H9 (cell line): ENCODE measurements at regions not wholly inside any gene's neighbourhood (a gene's known extent, or its start where the extent isn't known, plus 50 kb on each side); places are given as distances from the start of the nearest gene placed in this dataset.

Experiments
- DNase-seq: peaks from one replicate; pipeline ENCODE4 v3.0.0-alpha.2; 2017
- H2AFZ ChIP-seq: one replicate; pipeline ENCODE4 v1.6.1; 2013; ENCODE audit warnings: mild to moderate bottlenecking, low read length, control low read depth, moderate library complexity
- H2AK5ac ChIP-seq: 2 replicates; pipeline ENCODE4 v1.6.1; 2013; ENCODE audit warnings: low read length, control low read depth, mixed read lengths; ENCODE audit not compliant: insufficient read length
- H2BK120ac ChIP-seq: one replicate; pipeline ENCODE4 v1.6.1; 2013; ENCODE audit warnings: low read depth, mild to moderate bottlenecking, low read length, control low read depth, inconsistent platforms; ENCODE audit not compliant: poor library complexity, severe bottlenecking
- H2BK12ac ChIP-seq: 2 replicates; pipeline ENCODE4 v1.6.1; 2013; ENCODE audit warnings: low read length, control low read depth, mixed read lengths, low read depth; ENCODE audit not compliant: insufficient read length
- H2BK15ac ChIP-seq: 2 replicates; pipeline ENCODE4 v1.6.1; 2013; ENCODE audit warnings: low read depth, low read length, control low read depth
- H2BK20ac ChIP-seq: one replicate; pipeline ENCODE4 v1.6.1; 2013; ENCODE audit warnings: low read depth, mild to moderate bottlenecking, low read length, control low read depth, inconsistent platforms; ENCODE audit not compliant: poor library complexity, severe bottlenecking
- H2BK5ac ChIP-seq: 2 replicates; pipeline ENCODE4 v1.6.1; 2013; ENCODE audit warnings: low read length, control low read depth, mixed read lengths; ENCODE audit not compliant: insufficient read length
- H3K14ac ChIP-seq: 2 replicates; pipeline ENCODE4 v1.6.1; 2013; ENCODE audit warnings: low read length, control low read depth; ENCODE audit not compliant: insufficient read depth
- H3K18ac ChIP-seq: 2 replicates; pipeline ENCODE4 v1.6.1; 2013; ENCODE audit warnings: low read depth, mild to moderate bottlenecking, mixed read lengths, low read length, control low read depth; ENCODE audit not compliant: insufficient read length
- H3K23ac ChIP-seq: 2 replicates; pipeline ENCODE4 v1.6.1; 2013; ENCODE audit warnings: low read length, control low read depth, mixed read lengths, low read depth; ENCODE audit not compliant: insufficient read length
- H3K23me2 ChIP-seq: 2 replicates; pipeline ENCODE4 v1.6.1; 2013; ENCODE audit warnings: low read depth, mild to moderate bottlenecking, mixed read lengths, low read length, control low read depth; ENCODE audit not compliant: insufficient read length, poor library complexity, severe bottlenecking
- H3K27ac ChIP-seq: 2 replicates; pipeline ENCODE4 v1.5.1; 2013; ENCODE audit warnings: low read length, control low read depth, mixed read lengths, low read depth; ENCODE audit not compliant: insufficient read length
- H3K27me3 ChIP-seq: 2 replicates; pipeline ENCODE4 v1.6.1; 2013; ENCODE audit warnings: low read length, control low read depth, inconsistent platforms; ENCODE audit not compliant: insufficient read depth
- H3K4ac ChIP-seq: 2 replicates; pipeline ENCODE4 v1.6.1; 2013; ENCODE audit warnings: low read depth, mild to moderate bottlenecking, control low read depth, inconsistent platforms, low read length, moderate library complexity
- H3K4me1 ChIP-seq: 2 replicates; pipeline ENCODE4 v1.6.1; 2013; ENCODE audit warnings: low read length, control low read depth, inconsistent platforms; ENCODE audit not compliant: insufficient read depth
- H3K4me2 ChIP-seq: 2 replicates; pipeline ENCODE4 v1.6.1; 2013; ENCODE audit warnings: low read length, control low read depth, mixed read lengths; ENCODE audit not compliant: insufficient read length, insufficient read depth
- H3K56ac ChIP-seq: 2 replicates; pipeline ENCODE4 v1.6.1; 2013; ENCODE audit warnings: low read depth, mild to moderate bottlenecking, mixed read lengths, low read length, control low read depth; ENCODE audit not compliant: insufficient read length
- H3K79me1 ChIP-seq: 2 replicates; pipeline ENCODE4 v1.6.1; 2013; ENCODE audit warnings: low read depth, mild to moderate bottlenecking, moderate library complexity, low read length, control low read depth, inconsistent platforms; ENCODE audit not compliant: insufficient read depth, poor library complexity, severe bottlenecking
- H3K79me2 ChIP-seq: 2 replicates; pipeline ENCODE4 v1.6.1; 2013; ENCODE audit warnings: low read length, control low read depth, inconsistent platforms; ENCODE audit not compliant: insufficient read depth
- H3K9ac ChIP-seq: 2 replicates; pipeline ENCODE4 v1.6.1; 2013; ENCODE audit warnings: low read length, control low read depth, mixed read lengths; ENCODE audit not compliant: insufficient read length; ENCODE audit errors: extremely low read depth
- H3K9me3 ChIP-seq: one replicate; pipeline ENCODE4 v1.6.1; 2013; ENCODE audit warnings: low read depth, low read length, inconsistent platforms; ENCODE audit not compliant: control insufficient read depth
- H3T11ph ChIP-seq: one replicate; pipeline ENCODE4 v1.6.1; 2013; ENCODE audit warnings: mild to moderate bottlenecking, low read length, control low read depth, inconsistent platforms
- H4K20me1 ChIP-seq: one replicate; pipeline ENCODE4 v1.6.1; 2013; ENCODE audit not compliant: control insufficient read depth, insufficient read length, insufficient read depth
- H4K5ac ChIP-seq: 2 replicates; pipeline ENCODE4 v1.6.1; 2013; ENCODE audit warnings: low read depth, mild to moderate bottlenecking, mixed read lengths, low read length, control low read depth; ENCODE audit not compliant: insufficient read length
- H4K8ac ChIP-seq: replicated peaks from 2 replicates; pipeline ENCODE4 v1.6.1; 2013; ENCODE audit warnings: low read length, control low read depth, mixed read lengths, low read depth; ENCODE audit not compliant: insufficient read length
- H4K91ac ChIP-seq: 2 replicates; pipeline ENCODE4 v1.6.1; 2013; ENCODE audit warnings: low read depth, mild to moderate bottlenecking, moderate library complexity, mixed read lengths, low read length, control low read depth; ENCODE audit not compliant: insufficient read length
- H3K27ac Mint-ChIP-seq, 3 experiments: 2 replicates in 2 of 3; 3 replicates in 1 of 3; pipeline ENCODE4 v1.8.0; 2020 to 2021; ENCODE audit warnings: mixed read lengths in 3 of 3, mild to moderate bottlenecking in 1 of 3, moderate library complexity in 1 of 3
- H3K27me3 Mint-ChIP-seq: 2 replicates; pipeline ENCODE4 v1.8.0; 2021; ENCODE audit warnings: low read depth, mild to moderate bottlenecking, moderate library complexity, mixed read lengths
- H3K36me3 Mint-ChIP-seq, 3 experiments: 2 replicates in 2 of 3; 3 replicates in 1 of 3; pipeline ENCODE4 v1.8.0; 2020 to 2021; ENCODE audit warnings: low read depth in 3 of 3, mixed read lengths in 3 of 3; ENCODE audit not compliant: insufficient read depth in 1 of 3
- H3K4me1 Mint-ChIP-seq, 2 experiments: 2 replicates each; pipeline ENCODE4 v1.8.0; 2020; ENCODE audit warnings: mixed read lengths in 2 of 2
- H3K4me3 Mint-ChIP-seq, 2 experiments: 2 replicates in 1 of 2; 3 replicates in 1 of 2; pipeline ENCODE4 v1.8.0; 2020 to 2021; ENCODE audit warnings: mild to moderate bottlenecking in 2 of 2, mixed read lengths in 2 of 2, moderate library complexity in 1 of 2
- H3K9me3 Mint-ChIP-seq, 2 experiments: 2 replicates in 1 of 2; 3 replicates in 1 of 2; pipeline ENCODE4 v1.8.0; 2020; ENCODE audit warnings: mild to moderate bottlenecking in 2 of 2, mixed read lengths in 2 of 2, moderate library complexity in 1 of 2
- WGBS: extraction: QIAGEN DNeasy Blood & Tissue Kit; methylation state at CpG from one replicate; pipeline ENCODE4 v1.1.7; 2013; ENCODE audit warnings: missing lambda C conversion rate, low lambda C conversion rate, mixed read lengths; ENCODE audit not compliant: insufficient read length; ENCODE audit errors: extremely low coverage; 5-methylcytosine and 5-hydroxymethylcytosine counted together
- TF ChIP-seq, protein P1 (sequence below): fragments of 200-600 bp; sonication (generic); conservative IDR thresholded peaks from 3 replicates; pipeline ENCODE4 v1.8.0; 2021; ENCODE audit warnings: antibody characterized with exemption, mild to moderate bottlenecking

DNA sequence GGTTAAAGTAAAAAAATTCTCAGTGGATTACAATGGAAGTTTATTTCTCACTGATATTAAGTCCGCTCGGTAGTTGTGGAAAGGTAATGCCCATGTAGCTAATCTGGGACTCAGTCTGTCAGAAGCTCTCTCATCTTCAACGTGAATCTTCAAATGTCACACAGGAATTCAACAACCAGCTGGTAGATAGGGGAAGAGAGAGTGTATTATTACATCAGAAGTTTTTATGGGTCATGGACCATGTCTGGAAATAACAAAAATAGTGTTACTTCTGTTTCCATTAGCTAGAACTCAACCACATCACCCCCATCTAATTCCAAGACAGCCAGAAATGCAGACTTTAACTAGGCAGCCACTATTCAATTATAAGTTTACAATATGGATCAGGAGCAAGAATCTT lies 506.1 kb upstream of the HTR2C start:
- no peak overlapping the region for H3K27ac Mint-ChIP-seq
- H4K91ac ChIP-seq = no peak overlapping the region
- no peak overlapping the region for H4K5ac ChIP-seq

More for the DNA sequence above, 506.1 kb upstream of the HTR2C start:
- H3K27me3 Mint-ChIP-seq = no peaks in the 10 kb centered on the region
- H3K4me1 ChIP-seq = peaks cover 3% of the 10 kb centered on the region
- no peaks in the 10 kb centered on the region for H3K27me3 ChIP-seq
- no peak overlapping the region for H2BK15ac ChIP-seq
- no peak overlapping the region for H3T11ph ChIP-seq
- no peak overlapping the region for H2AK5ac ChIP-seq
- no peaks in the 10 kb centered on the region for H3K9me3 ChIP-seq
- no peak overlapping the region for H3K14ac ChIP-seq
- no peak overlapping the region for H3K23ac ChIP-seq
- 0 out of 5 replicates have a peak, but pooled peaks cover 0 to 3% of the 10 kb centered on the region in 2 experiments for H3K9me3 Mint-ChIP-seq
- TF ChIP-seq, protein P1, sequence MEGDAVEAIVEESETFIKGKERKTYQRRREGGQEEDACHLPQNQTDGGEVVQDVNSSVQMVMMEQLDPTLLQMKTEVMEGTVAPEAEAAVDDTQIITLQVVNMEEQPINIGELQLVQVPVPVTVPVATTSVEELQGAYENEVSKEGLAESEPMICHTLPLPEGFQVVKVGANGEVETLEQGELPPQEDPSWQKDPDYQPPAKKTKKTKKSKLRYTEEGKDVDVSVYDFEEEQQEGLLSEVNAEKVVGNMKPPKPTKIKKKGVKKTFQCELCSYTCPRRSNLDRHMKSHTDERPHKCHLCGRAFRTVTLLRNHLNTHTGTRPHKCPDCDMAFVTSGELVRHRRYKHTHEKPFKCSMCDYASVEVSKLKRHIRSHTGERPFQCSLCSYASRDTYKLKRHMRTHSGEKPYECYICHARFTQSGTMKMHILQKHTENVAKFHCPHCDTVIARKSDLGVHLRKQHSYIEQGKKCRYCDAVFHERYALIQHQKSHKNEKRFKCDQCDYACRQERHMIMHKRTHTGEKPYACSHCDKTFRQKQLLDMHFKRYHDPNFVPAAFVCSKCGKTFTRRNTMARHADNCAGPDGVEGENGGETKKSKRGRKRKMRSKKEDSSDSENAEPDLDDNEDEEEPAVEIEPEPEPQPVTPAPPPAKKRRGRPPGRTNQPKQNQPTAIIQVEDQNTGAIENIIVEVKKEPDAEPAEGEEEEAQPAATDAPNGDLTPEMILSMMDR = no peak
- H4K20me1 ChIP-seq = no peaks in the 10 kb centered on the region
- no peak overlapping the region for H3K9ac ChIP-seq
- no peaks in the 10 kb centered on the region for H3K79me1 ChIP-seq
- no CpG with 5 or more reads among the region's 3 CpGs for WGBS
- no peaks in the 10 kb centered on the region for H3K23me2 ChIP-seq
- peaks cover 0 to 4% (median 0%) of the 10 kb centered on the region in 3 experiments; a peak in 1 of 7 replicates for H3K36me3 Mint-ChIP-seq
- no peak overlapping the region for H3K18ac ChIP-seq
- H4K8ac ChIP-seq = no peak overlapping the region
- no peaks in the 10 kb centered on the region for H3K79me2 ChIP-seq
- no peak for DNase-seq
- no peak overlapping the region for H3K4ac ChIP-seq
- no peak overlapping the region for H2BK5ac ChIP-seq
- H2AFZ ChIP-seq = no peak overlapping the region
- no peak overlapping the region for H3K56ac ChIP-seq
- no peak overlapping the region for H2BK120ac ChIP-seq
- H3K27ac ChIP-seq = no peak overlapping the region
- H3K4me3 Mint-ChIP-seq = no peak overlapping the region
- H2BK12ac ChIP-seq = no peak overlapping the region
- no peak overlapping the region for H2BK20ac ChIP-seq
- H3K4me2 ChIP-seq = no peak overlapping the region
- peaks cover 26% of the 10 kb centered on the region in 2 experiments for H3K4me1 Mint-ChIP-seq
